ENCODE measurements at regions not wholly inside any gene's neighbourhood (a gene's known extent, or its start where the extent isn't known, plus 50 kb on each side); places are given as distances from the start of the nearest gene placed in this dataset.
"Not testable (repeated sequence)": the region's sequence is repeated elsewhere in the genome, so short reads cannot be mapped to it uniquely, and the experiment has no call there.

DNA sequence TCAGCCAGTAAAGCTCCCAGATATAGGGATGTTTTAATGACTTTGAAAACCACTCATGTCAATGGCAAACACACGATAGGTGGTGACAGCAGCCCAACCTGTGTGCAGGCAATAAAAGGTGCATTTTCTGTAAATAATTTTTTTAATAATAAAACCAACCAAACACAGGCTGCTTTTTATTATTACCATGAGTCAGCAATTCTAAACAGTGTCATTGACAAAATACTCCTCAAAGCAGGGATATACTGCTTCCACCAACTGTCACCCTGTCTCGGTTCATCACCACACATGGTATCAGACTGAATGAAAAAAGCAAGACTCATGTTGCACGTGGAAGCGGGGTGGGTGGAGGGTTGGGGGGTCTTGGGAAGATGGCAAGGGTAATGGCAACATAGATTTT, 195.9 kb downstream of the ANKRD60 start:
- H3K27ac ChIP-seq, result no peak overlapping the region
- TF ChIP-seq, protein P1, sequence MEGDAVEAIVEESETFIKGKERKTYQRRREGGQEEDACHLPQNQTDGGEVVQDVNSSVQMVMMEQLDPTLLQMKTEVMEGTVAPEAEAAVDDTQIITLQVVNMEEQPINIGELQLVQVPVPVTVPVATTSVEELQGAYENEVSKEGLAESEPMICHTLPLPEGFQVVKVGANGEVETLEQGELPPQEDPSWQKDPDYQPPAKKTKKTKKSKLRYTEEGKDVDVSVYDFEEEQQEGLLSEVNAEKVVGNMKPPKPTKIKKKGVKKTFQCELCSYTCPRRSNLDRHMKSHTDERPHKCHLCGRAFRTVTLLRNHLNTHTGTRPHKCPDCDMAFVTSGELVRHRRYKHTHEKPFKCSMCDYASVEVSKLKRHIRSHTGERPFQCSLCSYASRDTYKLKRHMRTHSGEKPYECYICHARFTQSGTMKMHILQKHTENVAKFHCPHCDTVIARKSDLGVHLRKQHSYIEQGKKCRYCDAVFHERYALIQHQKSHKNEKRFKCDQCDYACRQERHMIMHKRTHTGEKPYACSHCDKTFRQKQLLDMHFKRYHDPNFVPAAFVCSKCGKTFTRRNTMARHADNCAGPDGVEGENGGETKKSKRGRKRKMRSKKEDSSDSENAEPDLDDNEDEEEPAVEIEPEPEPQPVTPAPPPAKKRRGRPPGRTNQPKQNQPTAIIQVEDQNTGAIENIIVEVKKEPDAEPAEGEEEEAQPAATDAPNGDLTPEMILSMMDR (conservative IDR thresholded peaks at IDR 0.05), result no peak
- TF ChIP-seq ZFX (IDR thresholded peaks at IDR 0.05), result no peak

GRCh38 chr20:58031350-58031749, 197.1 kb downstream of the ANKRD60 start:
- H3K27ac ChIP-seq, result not testable (repeated sequence)

GRCh38 chr20:58028123-58028522, 200.3 kb downstream of the ANKRD60 start:
- no peak for TF ChIP-seq ZFX (IDR thresholded peaks at IDR 0.05)
- H3K27ac ChIP-seq, result no peak overlapping the region

- no peak overlapping the region for H3K27ac ChIP-seq
- TF ChIP-seq, protein P1 (conservative IDR thresholded peaks at IDR 0.05), result no peak
Observed at GRCh38 chr20:58026361-58026760, 202.1 kb downstream of the ANKRD60 start.

DNA sequence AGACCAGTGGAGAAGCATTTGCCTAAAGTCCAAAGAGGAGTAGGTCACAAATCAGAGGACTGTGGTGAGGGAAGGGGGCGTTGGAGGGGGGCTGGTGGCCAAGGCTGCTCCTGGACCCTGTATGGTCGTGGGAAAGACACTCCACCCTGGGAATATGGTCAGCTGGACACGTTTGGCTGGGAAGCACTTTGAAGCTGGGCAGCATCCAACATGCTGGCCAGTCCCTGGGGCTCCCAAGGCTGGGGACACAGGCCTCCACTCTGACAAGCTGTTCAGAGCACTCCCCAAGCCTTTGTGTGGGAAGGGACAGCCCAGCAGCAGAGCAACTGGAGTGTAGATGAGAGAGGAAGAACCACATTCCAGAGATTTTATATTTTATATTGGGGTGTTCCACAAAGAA, 203.2 kb downstream of the ANKRD60 start:
- no peak overlapping the region for H3K27ac ChIP-seq
- TF ChIP-seq, protein P1 (conservative IDR thresholded peaks at IDR 0.05), result no peak
- TF ChIP-seq ZFX (IDR thresholded peaks at IDR 0.05), result no peak

DNA sequence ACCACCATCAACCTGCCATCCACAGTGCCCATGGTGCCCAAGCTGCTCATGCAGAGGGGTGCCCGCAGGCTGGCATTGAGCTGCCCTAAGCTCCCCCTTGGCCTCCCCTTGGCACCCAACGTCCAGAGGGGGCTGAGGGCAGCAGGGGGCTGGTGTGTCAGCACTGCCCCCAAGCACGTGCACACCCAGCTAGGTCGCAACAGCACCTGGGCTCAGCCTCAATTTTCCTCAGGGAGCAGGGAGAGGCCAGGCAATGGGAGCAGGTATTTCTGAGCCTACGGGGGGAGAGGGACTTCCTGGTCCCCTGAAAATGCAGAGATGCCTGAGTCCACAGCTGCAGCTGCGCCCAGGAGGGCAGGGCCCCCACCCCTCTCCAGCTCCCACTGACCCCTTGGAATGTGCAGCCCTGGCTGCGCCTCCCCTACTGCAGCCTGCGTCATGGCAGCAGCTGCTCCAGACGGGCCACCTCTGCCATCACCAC, 204.2 kb downstream of the ANKRD60 start:
- H3K27ac ChIP-seq, result no peak overlapping the region
- TF ChIP-seq, protein P1 (conservative IDR thresholded peaks at IDR 0.05), result no peak
- TF ChIP-seq ZFX (IDR thresholded peaks at IDR 0.05), result no peak

DNA sequence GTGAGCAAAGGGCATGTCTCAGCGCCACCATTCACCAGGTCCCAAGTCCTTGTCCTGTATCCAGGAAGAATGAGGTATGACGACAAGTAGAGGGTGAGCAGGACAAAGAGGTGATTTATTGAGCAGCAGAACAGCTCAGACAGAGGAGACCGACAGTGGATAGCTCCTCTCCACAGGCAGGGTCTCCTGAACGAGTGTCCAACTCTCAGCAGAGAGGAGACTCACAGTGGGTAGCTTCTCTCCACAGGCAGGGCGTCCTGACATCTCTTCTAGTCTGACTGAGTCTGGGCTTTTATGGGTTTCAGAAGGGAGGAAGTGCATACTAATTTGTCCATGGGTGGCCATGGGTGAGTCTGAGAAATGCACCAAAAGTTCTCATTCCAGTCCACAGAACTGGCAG, 204.7 kb downstream of the ANKRD60 start:
- no peak overlapping the region for H3K27ac ChIP-seq
- TF ChIP-seq, protein P1 (conservative IDR thresholded peaks at IDR 0.05), result no peak
- no peak for TF ChIP-seq ZFX (IDR thresholded peaks at IDR 0.05)

GRCh38 chr20:58023346-58023745, 205.1 kb downstream of the ANKRD60 start:
- no peak for TF ChIP-seq ZFX (IDR thresholded peaks at IDR 0.05)
- TF ChIP-seq, protein P1 (conservative IDR thresholded peaks at IDR 0.05), result no peak
- no peak overlapping the region for H3K27ac ChIP-seq

GRCh38 chr20:58022711-58023110, 205.7 kb downstream of the ANKRD60 start:
- TF ChIP-seq ZFX (IDR thresholded peaks at IDR 0.05), result no peak
- TF ChIP-seq, protein P1 (conservative IDR thresholded peaks at IDR 0.05), result no peak
- no peak overlapping the region for H3K27ac ChIP-seq
